ENCODE measurements at regions not wholly inside any gene's neighbourhood (a gene's known extent, or its start where the extent isn't known, plus 50 kb on each side); places are given as distances from the start of the nearest gene placed in this dataset.

DNA sequence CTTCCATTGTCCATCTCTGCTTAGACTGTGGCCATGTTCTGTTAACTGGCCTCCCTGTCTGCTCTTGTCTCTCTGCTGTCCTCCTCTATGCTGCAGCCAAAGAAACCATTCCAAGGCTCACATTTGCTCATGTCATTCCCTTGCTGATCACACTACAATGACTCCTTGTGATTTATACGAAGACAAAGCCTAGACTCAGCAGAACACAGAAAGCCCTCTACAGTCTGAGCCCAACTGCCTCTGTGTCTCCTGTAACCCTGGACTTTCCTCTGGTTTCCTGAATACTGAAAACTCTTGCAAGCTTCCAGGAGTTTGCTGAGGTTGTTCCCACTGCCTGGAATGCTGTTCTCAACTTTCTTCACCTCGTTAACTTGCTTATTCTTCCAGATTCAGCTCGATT lies 191.8 kb downstream of the TMEM38B start:
- TF ChIP-seq POLR2AphosphoS5 (IDR thresholded peaks at IDR 0.05; ENCODE audit: insufficient read depth, low read depth, low read length) (no peak), JUN (IDR thresholded peaks at IDR 0.05; ENCODE audit: borderline replicate concordance, insufficient read depth, insufficient read length, low read depth) (no peak), FOS (IDR thresholded peaks at IDR 0.05; ENCODE audit: borderline replicate concordance, insufficient read depth, low read length) (no peak)
- TF ChIP-seq, protein P1, sequence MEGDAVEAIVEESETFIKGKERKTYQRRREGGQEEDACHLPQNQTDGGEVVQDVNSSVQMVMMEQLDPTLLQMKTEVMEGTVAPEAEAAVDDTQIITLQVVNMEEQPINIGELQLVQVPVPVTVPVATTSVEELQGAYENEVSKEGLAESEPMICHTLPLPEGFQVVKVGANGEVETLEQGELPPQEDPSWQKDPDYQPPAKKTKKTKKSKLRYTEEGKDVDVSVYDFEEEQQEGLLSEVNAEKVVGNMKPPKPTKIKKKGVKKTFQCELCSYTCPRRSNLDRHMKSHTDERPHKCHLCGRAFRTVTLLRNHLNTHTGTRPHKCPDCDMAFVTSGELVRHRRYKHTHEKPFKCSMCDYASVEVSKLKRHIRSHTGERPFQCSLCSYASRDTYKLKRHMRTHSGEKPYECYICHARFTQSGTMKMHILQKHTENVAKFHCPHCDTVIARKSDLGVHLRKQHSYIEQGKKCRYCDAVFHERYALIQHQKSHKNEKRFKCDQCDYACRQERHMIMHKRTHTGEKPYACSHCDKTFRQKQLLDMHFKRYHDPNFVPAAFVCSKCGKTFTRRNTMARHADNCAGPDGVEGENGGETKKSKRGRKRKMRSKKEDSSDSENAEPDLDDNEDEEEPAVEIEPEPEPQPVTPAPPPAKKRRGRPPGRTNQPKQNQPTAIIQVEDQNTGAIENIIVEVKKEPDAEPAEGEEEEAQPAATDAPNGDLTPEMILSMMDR (IDR thresholded peaks at IDR 0.05; ENCODE audit: extremely low read depth in 1 of 2, insufficient read depth in 1 of 2, low read depth in 1 of 2, low read length in 2 of 2), result no peak
